ENCODE measurements at regions not wholly inside any gene's neighbourhood (a gene's known extent, or its start where the extent isn't known, plus 50 kb on each side); places are given as distances from the start of the nearest gene placed in this dataset.
"Not testable (repeated sequence)": the region's sequence is repeated elsewhere in the genome, so short reads cannot be mapped to it uniquely, and the experiment has no call there.

GRCh38 chr9:126057121-126057825, 269.4 kb upstream of the MVB12B start:
- no peak for DNase-seq (ENCODE audit: low read depth)

- no peak for DNase-seq (ENCODE audit: low read depth)
Measured at GRCh38 chr9:126058011-126058531, 268.6 kb upstream of the MVB12B start.

- no peak for DNase-seq (ENCODE audit: low read depth)
Measured at GRCh38 chr9:126058591-126058990, 268.0 kb upstream of the MVB12B start.

- no peak for DNase-seq (ENCODE audit: low read depth)
Measured at GRCh38 chr9:126061575-126061974, 265.1 kb upstream of the MVB12B start.

GRCh38 chr9:126062158-126062886, 264.3 kb upstream of the MVB12B start:
- no peak for DNase-seq (ENCODE audit: low read depth)

GRCh38 chr9:126063326-126063725, 263.3 kb upstream of the MVB12B start:
- no peak for DNase-seq (ENCODE audit: low read depth)

- DNase-seq (ENCODE audit: low read depth), result no peak
Measured at GRCh38 chr9:126066131-126066530, 260.5 kb upstream of the MVB12B start.

- DNase-seq (ENCODE audit: low read depth), result no peak
Measured at GRCh38 chr9:126067031-126067734, 259.4 kb upstream of the MVB12B start.

GRCh38 chr9:126068534-126069230, 257.9 kb upstream of the MVB12B start:
- DNase-seq (ENCODE audit: low read depth), result no peak

GRCh38 chr9:126069400-126069955, 257.2 kb upstream of the MVB12B start:
- DNase-seq (ENCODE audit: low read depth), result no peak

- DNase-seq (ENCODE audit: low read depth), result no peak
Measured at GRCh38 chr9:126070058-126070655, 256.5 kb upstream of the MVB12B start.

GRCh38 chr9:126071076-126071750, 255.4 kb upstream of the MVB12B start:
- DNase-seq (ENCODE audit: low read depth), result no peak

GRCh38 chr9:126077656-126078055, 249.0 kb upstream of the MVB12B start:
- DNase-seq (ENCODE audit: low read depth), result not testable (repeated sequence)

- DNase-seq (ENCODE audit: low read depth), result no peak
Measured at GRCh38 chr9:126080641-126081040, 246.0 kb upstream of the MVB12B start.

GRCh38 chr9:126081746-126082145, 244.9 kb upstream of the MVB12B start:
- no peak for DNase-seq (ENCODE audit: low read depth)

- DNase-seq (ENCODE audit: low read depth), result no peak
Measured at GRCh38 chr9:126084008-126084407, 242.6 kb upstream of the MVB12B start.

- no peak for DNase-seq (ENCODE audit: low read depth)
Measured at GRCh38 chr9:126084696-126085095, 241.9 kb upstream of the MVB12B start.

- DNase-seq (ENCODE audit: low read depth), result no peak
Measured at GRCh38 chr9:126085170-126085569, 241.5 kb upstream of the MVB12B start.

- DNase-seq (ENCODE audit: low read depth), result no peak
Measured at GRCh38 chr9:126088336-126088735, 238.3 kb upstream of the MVB12B start.

GRCh38 chr9:126089789-126090188, 236.8 kb upstream of the MVB12B start:
- DNase-seq (ENCODE audit: low read depth), result no peak

GRCh38 chr9:126093771-126094170, 232.9 kb upstream of the MVB12B start:
- no peak for DNase-seq (ENCODE audit: low read depth)

Measured in fibroblast of the conjunctiva (primary cell).